GM19240 (cell line): ENCODE measurements at regions not wholly inside any gene's neighbourhood (a gene's known extent, or its start where the extent isn't known, plus 50 kb on each side); places are given as distances from the start of the nearest gene placed in this dataset.
"Not testable (repeated sequence)": the region's sequence is repeated elsewhere in the genome, so short reads cannot be mapped to it uniquely, and the experiment has no call there.

Source experiments
- DNase-seq: peaks from one replicate; pipeline ENCODE4 v3.0.0; 2011; ENCODE audit warnings: low spot score; ENCODE audit not compliant: insufficient read length

DNA sequence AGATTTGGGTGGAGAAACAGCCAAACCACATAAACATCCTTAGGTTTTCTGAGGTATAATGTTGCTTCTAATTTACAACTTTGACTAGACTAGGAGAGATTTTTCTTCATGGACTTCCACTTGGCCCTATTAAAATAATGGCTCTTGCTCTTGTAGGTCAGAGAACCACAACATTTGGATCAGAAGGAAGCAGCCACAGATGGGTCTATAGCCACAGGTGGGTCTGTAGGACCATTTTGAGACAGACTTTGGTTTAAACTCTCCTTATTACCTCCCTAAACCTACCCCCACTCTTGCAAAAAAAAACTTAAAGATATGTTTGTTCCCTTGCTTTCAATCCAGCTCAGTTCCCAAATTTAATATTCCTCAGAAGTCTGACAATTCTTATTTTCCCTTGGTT lies 1260.8 kb downstream of the GATA3 start:
- no peak for DNase-seq

DNA sequence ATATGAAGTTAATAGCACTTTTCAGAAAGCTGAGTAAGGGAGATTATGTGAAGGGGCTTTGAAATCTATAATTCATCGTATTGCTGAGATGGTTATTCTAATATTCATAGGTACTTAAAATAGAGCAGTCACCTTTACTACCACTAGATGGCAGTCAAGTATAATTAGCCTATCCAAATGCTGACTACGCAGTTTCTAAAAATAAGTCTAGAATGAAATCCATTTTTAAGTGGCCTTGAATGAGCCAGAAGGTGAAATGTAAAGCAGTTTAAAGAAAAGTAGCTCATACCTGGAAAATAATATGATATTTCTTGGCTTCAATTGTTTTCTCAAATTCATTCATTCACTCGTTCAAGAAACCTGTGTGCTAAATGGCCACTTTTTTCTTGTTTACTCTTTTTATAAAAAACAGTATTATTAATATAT lies 1277.1 kb downstream of the GATA3 start:
- DNase-seq: peak; percentile 3

DNA sequence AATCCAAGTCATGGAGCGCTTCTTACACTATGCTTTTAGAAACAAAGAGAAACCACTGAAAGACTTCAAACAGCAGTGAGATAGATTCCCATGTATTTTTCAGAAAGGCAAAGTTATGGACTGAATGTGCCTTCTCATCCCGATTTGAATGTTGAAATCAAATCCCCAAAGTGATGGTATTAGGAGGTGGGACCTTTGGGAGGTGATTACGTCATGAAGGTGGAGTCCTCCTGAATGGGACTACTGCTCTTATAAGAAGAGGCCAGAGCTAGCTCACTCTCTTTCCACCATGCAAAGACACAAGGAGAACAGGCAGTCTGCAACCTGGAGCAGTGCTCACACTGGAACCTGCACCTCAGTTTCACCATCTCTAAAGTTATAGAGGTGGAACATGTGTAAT lies 1279.8 kb downstream of the GATA3 start:
- DNase-seq: no peak

DNA sequence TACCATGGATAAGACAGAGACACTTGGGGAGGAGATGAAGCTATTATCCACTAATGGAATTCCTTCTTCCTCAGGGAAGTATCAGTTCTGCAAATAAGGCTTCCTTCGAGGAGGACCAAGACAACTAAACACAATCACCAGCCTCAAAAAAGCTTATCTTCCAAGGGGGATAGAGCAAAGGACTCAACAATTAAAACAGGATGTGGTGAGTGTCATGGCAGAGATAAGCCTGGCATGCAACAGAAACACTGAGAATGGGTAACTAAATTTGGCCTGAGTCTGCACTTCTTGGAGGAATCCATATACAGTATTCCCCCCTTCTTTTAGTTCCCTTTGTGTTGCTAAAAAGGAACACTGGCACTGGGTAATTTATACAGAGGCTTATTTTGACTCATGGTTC lies 1285.2 kb downstream of the GATA3 start:
- no peak for DNase-seq

DNA sequence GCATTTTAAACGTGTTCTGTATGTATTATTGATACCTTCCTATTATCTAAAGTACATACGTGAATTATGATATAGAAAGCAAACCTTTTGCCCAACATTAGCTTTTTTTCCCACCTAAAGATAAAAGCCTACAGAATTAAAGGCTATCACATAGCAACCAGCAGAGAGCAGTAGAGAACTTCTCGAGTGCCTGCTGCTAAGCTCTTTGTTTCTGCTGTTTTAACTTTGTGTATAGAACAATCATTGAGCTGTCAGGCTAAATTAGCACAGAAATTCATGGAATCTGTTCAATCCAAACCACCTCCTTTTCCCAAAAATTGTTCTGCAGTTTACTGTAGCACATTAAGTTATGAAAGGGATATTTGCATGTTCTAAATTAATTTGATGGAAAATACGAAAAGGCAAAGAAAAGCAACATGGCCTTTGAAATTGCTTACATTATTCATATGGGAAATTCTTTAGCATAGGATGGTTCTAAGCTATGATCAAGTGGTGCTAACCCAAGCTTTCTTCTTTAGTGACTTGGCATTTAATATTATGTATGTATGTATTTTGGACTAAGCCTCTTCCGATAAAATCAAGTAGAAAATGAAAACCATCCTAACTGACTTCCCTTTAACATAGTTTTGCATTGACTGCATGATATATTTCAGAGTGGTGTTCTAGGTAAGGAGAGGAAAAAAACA lies 1288.5 kb downstream of the GATA3 start:
- DNase-seq: no peak

DNA sequence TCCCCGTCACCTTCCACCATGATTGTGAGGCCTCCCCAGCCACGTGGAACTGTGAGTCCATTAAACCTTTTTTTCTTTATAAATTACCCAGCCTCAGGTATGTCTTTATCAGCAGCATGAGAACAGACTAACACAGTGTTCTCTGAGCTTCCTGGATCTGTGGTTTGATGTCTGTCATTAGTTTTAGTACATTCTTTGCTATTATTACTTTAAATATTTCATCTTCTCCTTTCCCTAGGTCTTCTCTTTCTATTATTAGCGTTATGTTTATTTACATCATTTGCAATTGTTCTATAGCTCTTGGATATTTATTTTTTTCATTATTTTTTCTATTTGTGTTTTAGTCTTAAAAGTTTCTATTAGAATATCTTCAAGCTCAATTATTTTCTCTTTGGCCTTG lies 1293.4 kb downstream of the GATA3 start:
- DNase-seq: not testable (repeated sequence)

DNA sequence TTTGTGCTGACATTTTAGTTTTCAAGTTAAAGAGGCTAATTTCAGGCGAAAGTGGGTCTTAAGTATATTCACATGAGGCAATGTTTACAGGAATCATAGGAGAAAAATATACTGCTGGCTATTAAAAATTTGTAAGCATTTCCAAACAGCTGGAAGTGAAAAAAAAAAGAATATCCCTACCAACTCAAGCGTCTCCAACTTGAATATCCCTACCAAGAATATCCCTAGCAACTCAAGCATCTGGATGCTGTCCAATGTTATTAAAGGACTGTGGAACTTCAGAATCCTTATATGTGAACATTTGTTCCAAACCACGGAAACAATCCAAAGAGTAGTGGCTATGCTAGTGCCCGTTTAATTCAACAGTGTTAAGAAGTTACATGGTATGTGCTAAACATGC lies 1303.0 kb downstream of the GATA3 start:
- DNase-seq: no peak

DNA sequence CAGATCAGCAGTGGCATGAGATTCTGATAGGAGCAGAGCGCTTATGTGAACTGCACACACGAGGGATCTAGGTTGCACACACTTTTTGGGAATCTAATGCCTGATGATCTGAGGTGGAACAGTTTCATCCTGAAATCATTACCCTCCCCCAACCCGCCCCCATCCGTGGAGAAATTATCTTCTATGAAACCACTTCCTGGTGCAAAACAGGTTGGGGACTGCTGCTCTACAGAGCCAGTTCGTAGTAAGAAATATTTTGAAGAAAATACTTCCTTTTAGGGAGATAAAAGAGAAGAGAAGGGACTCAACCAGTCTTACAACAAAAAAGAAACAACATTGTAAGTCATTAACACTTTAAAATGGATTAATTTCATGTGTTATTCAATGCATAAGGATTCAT lies 1308.2 kb downstream of the GATA3 start:
- DNase-seq: no peak

DNA sequence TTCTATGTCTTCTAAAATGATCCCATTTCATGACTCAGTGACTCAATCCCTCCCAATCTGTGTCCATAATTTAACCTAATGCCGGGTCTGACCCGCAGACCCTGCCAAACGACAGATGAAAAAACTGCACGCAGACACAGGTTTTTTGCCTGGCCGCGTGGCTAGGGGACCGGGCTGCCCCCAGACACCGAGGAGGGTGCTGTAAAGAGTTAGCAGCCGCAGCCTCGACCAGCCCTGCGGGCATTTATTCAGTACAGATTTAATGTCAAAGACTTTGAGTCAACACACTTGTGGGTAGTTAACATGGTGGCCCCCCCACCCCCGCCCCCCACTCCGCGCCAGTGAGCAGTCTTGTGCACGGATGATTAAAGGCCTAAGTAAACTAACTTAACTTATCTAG lies 1324.7 kb downstream of the GATA3 start:
- DNase-seq: no peak

DNA sequence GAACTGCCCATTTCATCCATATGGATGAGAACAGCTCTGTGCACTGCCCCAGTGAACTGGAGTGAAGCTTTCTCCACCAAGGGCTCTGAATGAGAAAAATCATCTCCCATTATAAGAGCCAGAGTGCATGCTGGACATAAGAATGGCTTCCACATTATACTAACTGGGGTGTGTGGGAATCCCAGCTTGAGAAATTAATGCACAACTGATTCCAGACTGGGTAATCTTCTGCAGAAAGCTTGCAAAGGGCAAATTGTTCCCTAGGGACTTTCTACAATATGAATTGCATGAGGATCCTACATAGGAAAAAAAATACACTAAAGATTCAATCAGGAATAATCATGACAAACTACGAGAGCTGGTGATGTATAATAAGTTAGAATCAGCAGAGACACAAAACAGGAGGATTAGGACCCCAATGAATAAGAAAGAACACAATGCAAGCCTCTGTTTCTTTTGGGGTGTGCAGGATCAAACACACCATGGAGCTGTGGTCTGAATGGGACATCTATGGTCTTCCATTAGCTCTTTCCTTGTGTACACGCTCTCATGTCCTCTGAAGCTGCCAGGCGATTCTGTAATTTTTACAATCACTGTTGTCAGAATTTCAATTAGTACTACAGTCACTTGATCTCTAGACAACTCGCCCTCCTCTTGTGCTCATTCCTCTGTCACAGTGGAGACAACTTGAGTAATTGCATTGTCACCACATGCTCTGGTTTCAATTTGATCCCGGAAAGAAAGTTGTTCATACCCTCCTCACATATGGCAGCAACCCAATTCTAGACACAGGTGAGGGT lies 1327.4 kb downstream of the GATA3 start:
- no peak for DNase-seq

DNA sequence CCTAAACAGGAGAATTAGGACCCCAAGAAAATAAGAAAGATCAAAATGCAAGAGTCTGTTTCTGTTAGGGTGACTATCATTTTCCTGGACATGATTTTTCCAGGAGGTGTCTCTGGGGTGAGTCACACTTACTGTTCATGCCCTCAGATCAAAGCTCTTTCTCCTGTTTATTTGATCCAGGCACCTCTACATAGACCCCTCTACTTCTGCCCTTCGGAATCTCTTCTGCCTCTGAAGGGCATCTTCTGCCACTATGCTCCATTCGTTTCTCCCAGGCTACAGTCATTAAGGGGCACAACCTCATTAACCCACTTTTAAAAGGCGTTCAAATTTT lies 1328.0 kb downstream of the GATA3 start:
- DNase-seq: no peak

DNA sequence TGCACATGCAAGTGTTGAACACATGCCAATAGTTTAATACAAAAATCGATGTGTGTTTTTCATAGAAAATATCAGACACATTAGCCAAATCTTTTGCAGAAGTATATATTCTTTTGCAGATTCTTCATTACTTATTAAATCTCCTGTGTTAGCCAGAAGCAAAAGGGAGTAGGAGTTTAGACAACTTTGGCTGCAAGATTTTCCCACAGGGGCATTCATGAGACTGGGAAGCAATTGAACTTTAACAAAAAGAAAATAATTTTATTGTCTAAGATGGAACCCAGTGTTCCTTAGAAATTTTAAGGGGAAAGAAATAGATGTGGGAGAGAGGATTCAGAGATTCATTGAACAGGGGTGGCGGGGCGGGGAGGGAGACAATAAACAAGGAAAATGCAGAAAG lies 1336.0 kb downstream of the GATA3 start:
- no peak for DNase-seq

DNA sequence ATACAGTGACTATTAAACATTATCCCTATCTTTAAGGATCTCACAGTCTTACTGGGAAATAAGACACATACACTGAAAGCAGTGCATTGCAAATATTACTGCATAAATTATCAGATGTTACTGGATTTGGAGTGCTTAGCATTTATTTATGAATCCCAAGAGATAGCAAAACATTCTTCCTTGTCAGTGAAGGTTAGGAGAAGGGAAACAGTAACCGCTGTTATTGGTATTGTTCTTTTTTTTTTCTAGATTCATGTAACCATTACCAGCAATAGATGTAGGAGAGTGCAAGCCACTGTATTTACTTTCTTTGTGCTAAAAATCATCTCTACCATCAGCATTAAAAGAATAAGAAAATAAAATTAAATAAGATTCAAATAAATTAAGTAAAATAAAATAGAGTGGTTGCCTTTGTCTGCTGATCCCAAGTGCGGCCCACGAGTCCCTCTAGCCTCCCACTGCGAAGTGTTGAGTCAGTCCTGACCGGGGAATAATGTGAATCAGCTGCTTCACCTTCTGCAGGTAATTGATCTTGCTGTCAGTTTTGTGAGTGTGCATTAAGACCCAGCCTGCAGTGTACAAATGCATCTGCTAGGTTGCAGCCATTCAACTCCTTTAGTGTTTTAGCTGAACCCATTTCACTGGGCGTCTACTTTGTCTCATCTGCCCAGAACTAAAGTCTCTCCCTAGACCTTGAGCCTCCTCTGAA lies 1344.9 kb downstream of the GATA3 start:
- DNase-seq: no peak

DNA sequence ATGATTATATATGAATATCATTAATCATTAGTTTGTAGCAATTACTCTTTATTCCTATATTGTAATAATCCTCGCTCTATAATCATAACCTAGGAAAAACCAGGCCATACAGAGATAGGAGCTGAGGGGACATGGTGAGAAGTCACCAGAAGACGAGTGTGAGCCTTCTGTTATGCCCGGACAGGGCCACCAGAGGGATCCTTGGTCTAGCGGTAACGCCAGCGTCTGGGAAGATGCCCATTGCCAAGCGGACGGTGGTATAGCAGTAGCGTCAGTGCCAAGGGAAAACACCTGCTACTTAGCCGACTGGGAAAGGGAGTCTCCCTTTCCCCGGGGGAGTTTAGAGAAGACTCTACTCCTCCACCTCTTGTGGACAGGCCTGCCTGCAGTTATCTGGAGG lies 1347.6 kb downstream of the GATA3 start:
- DNase-seq: not testable (repeated sequence)

DNA sequence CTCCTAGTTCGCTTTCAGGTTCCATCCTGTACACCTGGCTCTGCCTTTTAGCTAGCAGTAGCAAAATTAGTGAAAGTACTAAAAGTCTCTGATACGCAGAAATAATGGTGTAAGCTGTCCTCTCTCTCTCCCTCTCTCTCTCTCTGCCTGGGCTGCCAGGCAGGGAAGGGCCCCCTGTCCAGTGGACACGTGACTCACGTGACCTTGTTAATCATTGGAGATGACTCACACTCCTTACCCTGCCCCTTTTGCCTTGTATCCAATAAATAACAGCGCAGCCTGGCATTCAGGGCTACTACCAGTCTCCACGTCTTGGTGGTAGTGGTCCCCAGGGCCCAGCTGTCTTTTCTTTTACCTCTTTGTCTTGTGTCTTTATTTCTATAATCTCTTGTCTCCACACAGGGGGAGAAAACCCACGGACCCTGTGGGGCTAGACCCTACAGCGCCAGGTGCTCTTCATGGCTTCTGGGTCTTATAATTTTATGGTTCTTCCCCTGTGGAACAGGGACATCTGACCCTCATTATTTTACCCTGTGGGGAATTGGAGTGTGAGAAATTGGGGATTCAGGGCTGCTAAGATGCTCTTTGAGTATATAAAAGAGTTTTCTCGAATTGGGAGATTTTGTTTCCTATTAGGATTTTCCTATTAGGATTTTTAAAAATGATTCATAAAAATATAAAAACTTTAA lies 1348.2 kb downstream of the GATA3 start:
- DNase-seq: not testable (repeated sequence)

DNA sequence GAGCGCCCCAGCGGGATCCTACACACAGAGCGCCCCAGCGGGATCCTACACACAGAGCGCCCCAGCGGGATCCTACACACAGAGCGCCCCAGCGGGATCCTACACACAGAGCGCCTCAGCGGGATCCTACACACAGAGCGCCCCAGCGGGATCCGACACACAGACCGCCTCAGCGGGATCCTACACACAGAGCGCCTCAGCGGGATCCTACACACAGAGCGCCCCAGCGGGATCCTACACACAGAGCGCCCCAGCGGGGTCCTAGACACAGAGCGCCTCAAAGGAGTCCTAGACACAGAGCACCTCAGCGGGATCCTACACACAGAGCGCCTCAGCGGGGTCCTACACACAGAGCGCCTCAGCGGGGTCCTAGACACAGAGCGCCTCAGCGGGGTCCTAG lies 1352.7 kb downstream of the GATA3 start:
- DNase-seq: not testable (repeated sequence)

DNA sequence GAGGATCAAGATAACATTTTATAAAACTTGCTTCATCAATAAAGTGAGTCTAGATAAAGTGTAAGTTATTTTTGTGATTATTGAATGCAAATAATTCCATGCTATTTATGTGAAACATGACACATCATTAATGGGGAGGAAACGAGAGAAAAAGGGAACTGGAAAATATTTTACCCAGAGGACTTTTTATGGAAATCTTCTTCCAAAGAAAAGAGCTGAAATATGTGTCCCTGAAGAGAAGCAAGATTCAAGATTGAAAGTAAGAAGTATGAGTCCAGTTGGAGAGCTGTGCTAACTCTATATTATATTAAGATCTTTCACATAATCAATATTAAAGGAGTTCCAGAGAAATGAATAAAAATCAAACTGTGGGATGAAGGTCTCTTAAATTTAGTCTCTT lies 1361.8 kb downstream of the GATA3 start:
- no peak for DNase-seq

DNA sequence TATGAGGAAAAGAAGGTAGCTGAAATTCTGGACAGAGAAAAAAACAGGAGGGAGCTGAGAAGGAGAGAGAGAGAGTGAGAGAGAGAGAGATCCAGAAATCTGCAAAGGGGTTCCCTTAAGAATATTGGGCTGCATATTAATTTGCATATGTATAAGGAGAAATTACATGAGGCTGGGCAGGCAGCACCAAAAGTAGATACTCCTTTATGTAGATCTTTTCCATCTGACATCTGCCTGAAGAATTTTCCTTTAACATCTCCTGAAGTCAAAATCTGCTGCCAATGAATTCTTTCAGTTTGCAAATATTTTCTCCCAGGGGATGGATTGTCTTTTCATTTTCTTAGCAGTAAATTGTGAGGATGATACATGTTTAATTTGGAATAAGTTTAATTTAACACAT lies 1365.3 kb downstream of the GATA3 start:
- DNase-seq: no peak

DNA sequence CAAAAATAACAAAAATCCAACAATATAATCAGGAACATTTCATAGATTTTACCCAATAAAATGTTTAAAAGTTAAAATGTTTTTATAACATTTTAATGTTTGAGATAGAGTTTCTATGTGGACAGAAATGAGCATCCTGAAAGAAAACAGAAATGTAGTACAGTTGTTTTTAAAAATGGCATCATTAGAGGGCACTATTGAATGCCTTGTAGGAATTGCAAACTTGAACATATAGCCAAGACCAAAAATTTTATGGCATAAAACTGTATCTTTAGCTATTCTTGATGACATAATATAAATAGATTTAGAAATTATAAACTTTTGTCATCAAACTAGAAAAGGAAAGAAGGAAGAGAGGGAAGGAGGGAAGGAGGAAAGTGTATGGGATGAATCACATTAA lies 1372.7 kb downstream of the GATA3 start:
- DNase-seq: no peak

DNA sequence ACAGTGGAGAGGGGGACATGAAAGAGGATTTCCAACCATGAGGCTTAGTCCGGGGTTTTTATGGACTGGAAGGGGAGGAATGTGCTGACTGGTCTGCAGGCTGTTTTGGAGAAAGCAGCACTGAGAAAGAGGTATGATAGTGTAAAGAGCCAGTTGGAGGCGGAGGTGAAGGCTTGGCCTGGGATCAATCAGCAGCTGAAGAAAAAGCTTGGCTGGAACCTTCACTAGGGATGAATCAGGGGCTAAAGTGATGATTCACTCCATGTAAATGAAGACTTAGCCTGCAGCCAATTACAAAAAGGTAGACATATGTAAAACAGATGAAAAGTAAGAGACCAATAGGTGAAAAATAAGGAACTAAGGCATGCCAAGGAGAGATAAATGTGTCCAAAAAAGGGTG lies 1382.6 kb downstream of the GATA3 start:
- no peak for DNase-seq

DNA sequence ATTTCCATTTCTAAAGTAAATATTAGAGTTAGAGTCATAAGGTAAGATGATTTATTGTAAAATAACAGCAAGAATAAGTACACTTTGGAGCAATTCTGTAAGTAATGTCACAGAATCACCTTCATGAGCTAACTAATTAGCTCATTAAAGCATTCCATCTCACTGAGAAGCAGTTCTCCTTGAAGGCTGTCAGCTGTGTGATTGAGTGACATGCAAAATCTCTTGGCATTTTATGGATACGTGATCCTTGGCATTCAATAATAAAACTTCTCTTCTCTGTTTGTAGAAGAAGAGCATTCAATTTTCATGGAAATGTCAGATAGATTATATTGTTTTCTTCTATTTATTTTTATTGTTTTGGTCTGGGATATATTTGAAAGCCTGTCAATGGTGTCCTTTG lies 1389.3 kb downstream of the GATA3 start:
- DNase-seq: no peak

DNA sequence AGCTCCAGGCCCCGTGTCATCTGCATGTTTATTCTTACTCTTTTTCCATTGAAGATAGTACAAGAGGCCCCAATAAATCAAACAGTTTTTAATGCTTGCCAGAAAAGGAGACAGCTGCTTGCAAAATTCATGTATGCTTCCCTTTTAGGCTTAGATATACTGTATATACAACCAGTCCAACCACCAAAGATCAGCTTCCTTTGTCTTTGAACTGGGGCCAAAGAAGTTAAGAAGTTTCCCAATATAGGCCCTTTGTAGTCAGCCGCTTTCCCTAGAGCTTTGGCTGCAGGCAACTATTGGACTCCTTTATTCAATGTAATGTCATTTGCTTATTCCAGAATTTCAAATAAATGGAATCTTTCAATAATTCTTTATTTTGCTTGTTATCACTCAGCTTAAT lies 1395.0 kb downstream of the GATA3 start:
- no peak for DNase-seq
